Mesendoderm (in vitro differentiated cells): ENCODE measurements at regions not wholly inside any gene's neighbourhood (a gene's known extent, or its start where the extent isn't known, plus 50 kb on each side); places are given as distances from the start of the nearest gene placed in this dataset.
"Not testable (repeated sequence)": the region's sequence is repeated elsewhere in the genome, so short reads cannot be mapped to it uniquely, and the experiment has no call there.

Source experiments
- DNase-seq: peaks from one replicate; pipeline ENCODE4 v3.0.0; 2013
- H2AK5ac ChIP-seq: 2 replicates; pipeline ENCODE4 v1.6.1; 2013; ENCODE audit warnings: low read length, inconsistent platforms
- H2BK120ac ChIP-seq: 2 replicates; pipeline ENCODE4 v1.6.1; 2013; ENCODE audit warnings: low read depth, mild to moderate bottlenecking, low read length, moderate library complexity, mixed read lengths
- H2BK15ac ChIP-seq: replicated peaks from 2 replicates; pipeline ENCODE4 v1.6.1; 2013; ENCODE audit warnings: low read depth, mild to moderate bottlenecking, moderate library complexity
- H2BK5ac ChIP-seq: 2 replicates; pipeline ENCODE4 v1.6.1; 2013; ENCODE audit warnings: low read length, inconsistent platforms
- H3K18ac ChIP-seq: 2 replicates; pipeline ENCODE4 v1.6.1; 2013; ENCODE audit warnings: mild to moderate bottlenecking, low read length, mixed read lengths
- H3K23ac ChIP-seq: one replicate; pipeline ENCODE4 v1.6.1; 2013; ENCODE audit warnings: low read length
- H3K27ac ChIP-seq: 2 replicates; pipeline ENCODE4 v1.5.1; 2013; ENCODE audit warnings: low read depth, mild to moderate bottlenecking, inconsistent platforms, low read length, moderate library complexity
- H3K27me3 ChIP-seq: 2 replicates; pipeline ENCODE4 v1.6.1; 2013; ENCODE audit warnings: low read length, control low read depth, mild to moderate bottlenecking, inconsistent platforms; ENCODE audit not compliant: insufficient read depth, poor library complexity
- H3K36me3 ChIP-seq: 2 replicates; pipeline ENCODE4 v1.6.1; 2013; ENCODE audit warnings: low read length, inconsistent platforms; ENCODE audit not compliant: control insufficient read depth, insufficient read depth
- H3K4ac ChIP-seq: one replicate; pipeline ENCODE4 v1.6.1; 2013; ENCODE audit warnings: low read depth, mild to moderate bottlenecking, low read length, moderate library complexity
- H3K4me1 ChIP-seq: 2 replicates; pipeline ENCODE4 v1.6.1; 2013; ENCODE audit warnings: low read depth, low read length, inconsistent platforms; ENCODE audit not compliant: control insufficient read depth
- H3K4me2 ChIP-seq: 2 replicates; pipeline ENCODE4 v1.6.1; 2013; ENCODE audit warnings: low read length
- H3K4me3 ChIP-seq: 2 replicates; pipeline ENCODE4 v1.5.1; 2013; ENCODE audit warnings: mild to moderate bottlenecking, low read length
- H3K56ac ChIP-seq: one replicate; pipeline ENCODE4 v1.6.1; 2013; ENCODE audit warnings: low read length
- H3K79me1 ChIP-seq: 2 replicates; pipeline ENCODE4 v1.6.1; 2013; ENCODE audit warnings: low read length, inconsistent platforms
- H3K79me2 ChIP-seq: 2 replicates; pipeline ENCODE4 v1.6.1; 2013; ENCODE audit warnings: mild to moderate bottlenecking, low read length; ENCODE audit not compliant: control insufficient read depth, insufficient read depth
- H3K9ac ChIP-seq: 2 replicates; pipeline ENCODE4 v1.6.1; 2013; ENCODE audit warnings: low read length, inconsistent platforms
- H4K5ac ChIP-seq: one replicate; pipeline ENCODE4 v1.6.1; 2013; ENCODE audit warnings: low read length
- H4K8ac ChIP-seq: one replicate; pipeline ENCODE4 v1.6.1; 2013; ENCODE audit warnings: low read depth, mild to moderate bottlenecking, control low read depth, low read length, moderate library complexity
- WGBS: extraction: QIAGEN DNeasy Blood & Tissue Kit; methylation state at CpG from one replicate; pipeline ENCODE4 v1.1.7; 2013; ENCODE audit warnings: low lambda C conversion rate, missing lambda C conversion rate; ENCODE audit not compliant: insufficient coverage; ENCODE audit errors: extremely low coverage; 5-methylcytosine and 5-hydroxymethylcytosine counted together

GRCh38 chr2:192675681-192676080, 480.9 kb upstream of the TMEFF2 start:
- Histone ChIP-seq H3K79me2 (no peaks in the 10 kb centered on the region), H3K4me1 (no peaks in the 10 kb centered on the region), H3K27me3 (no peaks in the 10 kb centered on the region), H4K8ac (no peak overlapping the region), H3K4ac (no peak overlapping the region), H3K9ac (no peak overlapping the region), H3K36me3 (no peaks in the 10 kb centered on the region), H2BK15ac (no peak overlapping the region), H4K5ac (no peak overlapping the region), H3K23ac (no peak overlapping the region), H3K4me3 (no peak overlapping the region), H2AK5ac (no peak overlapping the region), H3K18ac (no peak overlapping the region), H3K27ac (no peak overlapping the region), H3K56ac (no peak overlapping the region), H2BK120ac (no peak overlapping the region), H3K4me2 (no peak overlapping the region), H3K79me1 (no peaks in the 10 kb centered on the region), H2BK5ac (no peak overlapping the region)
- WGBS, result no CpG with 5 or more reads among the region's 5 CpGs
- DNase-seq, result no peak

GRCh38 chr2:192669505-192670091, 474.9 kb upstream of the TMEFF2 start:
- H4K5ac ChIP-seq, result no peak overlapping the region
- H2BK120ac ChIP-seq, result no peak overlapping the region
- WGBS, result no CpG with 5 or more reads among the region's 8 CpGs
- H3K56ac ChIP-seq, result no peak overlapping the region
- H3K79me2 ChIP-seq, result no peaks in the 10 kb centered on the region
- H3K4me1 ChIP-seq, result no peaks in the 10 kb centered on the region
- H2BK5ac ChIP-seq, result no peak overlapping the region
- no peak overlapping the region for H3K4me3 ChIP-seq
- H3K36me3 ChIP-seq, result no peaks in the 10 kb centered on the region
- H2AK5ac ChIP-seq, result no peak overlapping the region
- H4K8ac ChIP-seq, result no peak overlapping the region
- no peaks in the 10 kb centered on the region for H3K79me1 ChIP-seq
- H2BK15ac ChIP-seq, result no peak overlapping the region
- DNase-seq, result no peak
- H3K23ac ChIP-seq, result no peak overlapping the region
- no peaks in the 10 kb centered on the region for H3K27me3 ChIP-seq
- no peak overlapping the region for H3K4ac ChIP-seq
- H3K9ac ChIP-seq, result no peak overlapping the region
- H3K27ac ChIP-seq, result no peak overlapping the region
- no peak overlapping the region for H3K4me2 ChIP-seq
- no peak overlapping the region for H3K18ac ChIP-seq

- H3K23ac ChIP-seq, H3K27ac ChIP-seq, H3K36me3 ChIP-seq, H2BK15ac ChIP-seq, H4K5ac ChIP-seq, H2BK120ac ChIP-seq, H2BK5ac ChIP-seq, H3K9ac ChIP-seq, H4K8ac ChIP-seq, H3K56ac ChIP-seq, H3K79me2 ChIP-seq, H2AK5ac ChIP-seq, H3K4me2 ChIP-seq, H3K4ac ChIP-seq, H3K18ac ChIP-seq, H3K79me1 ChIP-seq, H3K27me3 ChIP-seq, H3K4me3 ChIP-seq, H3K4me1 ChIP-seq: not testable (repeated sequence)
- peak; percentile 53 for DNase-seq
- no CpG with 5 or more reads among the region's 4 CpGs for WGBS
Measured at GRCh38 chr2:192660555-192660954, 465.8 kb upstream of the TMEFF2 start.

GRCh38 chr2:192657362-192657761, 462.6 kb upstream of the TMEFF2 start:
- no peak overlapping the region for H3K4me2 ChIP-seq
- no peak overlapping the region for H2BK15ac ChIP-seq
- H3K79me2 ChIP-seq, result no peaks in the 10 kb centered on the region
- no peak overlapping the region for H3K27ac ChIP-seq
- DNase-seq, result peak; percentile 76
- H3K18ac ChIP-seq, result no peak overlapping the region
- H3K4me1 ChIP-seq, result no peaks in the 10 kb centered on the region
- no CpG with 5 or more reads among the region's 3 CpGs for WGBS
- no peak overlapping the region for H3K4ac ChIP-seq
- no peak overlapping the region for H4K5ac ChIP-seq
- H3K9ac ChIP-seq, result no peak overlapping the region
- H3K79me1 ChIP-seq, result no peaks in the 10 kb centered on the region
- no peak overlapping the region for H2AK5ac ChIP-seq
- H3K27me3 ChIP-seq, result no peaks in the 10 kb centered on the region
- H3K56ac ChIP-seq, result no peak overlapping the region
- H3K36me3 ChIP-seq, result no peaks in the 10 kb centered on the region
- H3K4me3 ChIP-seq, result no peak overlapping the region
- H2BK120ac ChIP-seq, result no peak overlapping the region
- no peak overlapping the region for H3K23ac ChIP-seq
- H2BK5ac ChIP-seq, result no peak overlapping the region
- H4K8ac ChIP-seq, result no peak overlapping the region

GRCh38 chr2:192655916-192656315, 461.2 kb upstream of the TMEFF2 start:
- no peak overlapping the region for H3K4ac ChIP-seq
- H3K4me2 ChIP-seq, result no peak overlapping the region
- no peaks in the 10 kb centered on the region for H3K79me1 ChIP-seq
- H2BK5ac ChIP-seq, result no peak overlapping the region
- no peak overlapping the region for H2AK5ac ChIP-seq
- no peaks in the 10 kb centered on the region for H3K79me2 ChIP-seq
- no peaks in the 10 kb centered on the region for H3K27me3 ChIP-seq
- H3K4me3 ChIP-seq, result no peak overlapping the region
- no peak overlapping the region for H3K27ac ChIP-seq
- H3K9ac ChIP-seq, result no peak overlapping the region
- H3K56ac ChIP-seq, result no peak overlapping the region
- H3K36me3 ChIP-seq, result no peaks in the 10 kb centered on the region
- peak overlapping the region; percentile 56 for H4K8ac ChIP-seq
- no peak overlapping the region for H2BK15ac ChIP-seq
- H3K23ac ChIP-seq, result no peak overlapping the region
- no peaks in the 10 kb centered on the region for H3K4me1 ChIP-seq
- DNase-seq, result peak; percentile 82
- no peak overlapping the region for H2BK120ac ChIP-seq
- no peak overlapping the region for H4K5ac ChIP-seq
- no CpG with 5 or more reads among the region's 3 CpGs for WGBS
- H3K18ac ChIP-seq, result no peak overlapping the region
